ENCODE measurements at regions not wholly inside any gene's neighbourhood (a gene's known extent, or its start where the extent isn't known, plus 50 kb on each side); places are given as distances from the start of the nearest gene placed in this dataset.
"Not testable (repeated sequence)": the region's sequence is repeated elsewhere in the genome, so short reads cannot be mapped to it uniquely, and the experiment has no call there.

- no peak for DNase-seq (ENCODE audit: low read depth in 2 of 2, low spot score in 1 of 2)
These were observed 1120.1 kb upstream of the CITED2 start for GRCh38 chr6:140494321-140495108.

- DNase-seq (ENCODE audit: low read depth in 2 of 2, low spot score in 1 of 2) = not testable (repeated sequence)
These were observed 1119.0 kb upstream of the CITED2 start for GRCh38 chr6:140493470-140493869.

DNA sequence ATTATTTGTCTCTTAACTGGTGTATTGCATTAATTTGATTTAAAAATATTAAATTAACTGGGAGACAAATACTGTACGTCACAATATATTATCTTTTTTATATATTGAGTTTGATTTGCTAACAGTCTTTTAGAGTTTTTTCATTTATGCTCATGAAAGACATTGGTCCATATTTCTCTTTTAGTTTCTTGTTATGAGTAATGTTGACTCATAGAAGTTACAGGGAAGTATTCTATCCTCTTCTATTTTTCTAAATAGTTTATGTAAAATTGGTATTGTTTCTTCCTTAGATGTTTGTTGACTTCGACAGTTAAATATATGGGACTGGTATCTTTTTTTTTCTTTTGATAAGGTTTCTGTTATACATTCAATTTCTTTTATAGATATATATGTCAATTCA lies 1115.6 kb upstream of the CITED2 start:
- DNase-seq (ENCODE audit: low read depth in 2 of 2, low spot score in 1 of 2) = no peak

DNA sequence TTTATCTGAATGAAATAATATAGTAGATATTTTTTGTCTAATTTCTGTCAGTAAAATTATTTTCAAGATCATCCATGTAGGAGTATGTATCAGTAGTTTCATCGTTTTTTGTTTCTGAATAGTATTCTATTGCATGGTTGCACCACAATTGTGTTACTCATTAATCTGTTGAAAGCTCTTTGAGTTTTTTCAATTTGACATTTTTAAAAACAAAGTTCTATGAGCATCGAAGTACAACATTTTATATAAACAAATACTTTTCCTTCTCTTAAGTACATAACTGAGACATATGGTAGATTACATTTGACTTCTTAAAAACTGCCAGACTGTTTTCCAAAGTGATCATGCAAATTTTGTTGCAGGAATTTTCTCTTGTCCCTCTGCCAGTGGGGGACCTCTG lies 1113.1 kb upstream of the CITED2 start:
- no peak for DNase-seq (ENCODE audit: low read depth in 2 of 2, low spot score in 1 of 2)

DNA sequence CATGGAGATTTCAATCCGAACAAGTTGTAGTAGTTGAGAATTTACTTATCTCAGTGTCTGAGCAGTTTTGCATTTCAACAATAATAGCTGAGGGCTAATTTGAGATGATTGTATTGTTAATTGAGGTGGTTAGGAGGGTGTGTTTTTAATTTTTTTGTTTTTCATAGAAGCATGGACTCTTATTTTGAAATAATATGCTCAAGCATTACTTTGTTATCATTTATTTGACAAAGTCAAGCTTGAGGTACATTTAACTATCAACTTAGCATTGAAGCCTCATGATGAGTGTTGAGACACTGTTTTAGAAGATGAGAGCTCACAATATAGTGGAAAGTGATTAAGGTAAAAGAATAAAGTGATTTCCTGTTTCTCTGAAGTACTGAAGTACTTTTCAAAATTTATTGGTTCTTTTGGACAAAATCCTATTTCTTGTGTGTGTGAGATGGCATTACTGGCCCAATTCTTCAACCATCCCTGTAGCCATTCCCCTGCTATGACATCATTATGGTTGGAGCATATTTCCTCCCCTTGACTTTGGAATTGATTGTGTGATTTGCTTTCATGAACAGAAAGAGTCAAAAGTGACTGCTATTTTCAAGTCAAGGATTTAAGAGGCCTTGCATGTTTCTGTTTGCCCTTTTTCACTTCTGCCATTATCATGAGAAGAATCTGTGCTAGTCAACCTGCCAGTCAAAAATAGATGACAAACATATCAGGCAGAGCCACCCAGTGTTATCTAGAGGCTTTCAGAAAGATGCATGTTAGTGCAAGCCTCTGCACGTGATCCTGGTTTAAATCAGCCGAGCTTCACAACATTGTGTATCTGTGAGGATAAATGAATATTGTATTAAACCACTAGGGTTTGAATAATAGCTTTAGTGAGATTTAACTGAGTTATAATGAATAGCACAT lies 1112.3 kb upstream of the CITED2 start:
- no peak for DNase-seq (ENCODE audit: low read depth in 2 of 2, low spot score in 1 of 2)

DNA sequence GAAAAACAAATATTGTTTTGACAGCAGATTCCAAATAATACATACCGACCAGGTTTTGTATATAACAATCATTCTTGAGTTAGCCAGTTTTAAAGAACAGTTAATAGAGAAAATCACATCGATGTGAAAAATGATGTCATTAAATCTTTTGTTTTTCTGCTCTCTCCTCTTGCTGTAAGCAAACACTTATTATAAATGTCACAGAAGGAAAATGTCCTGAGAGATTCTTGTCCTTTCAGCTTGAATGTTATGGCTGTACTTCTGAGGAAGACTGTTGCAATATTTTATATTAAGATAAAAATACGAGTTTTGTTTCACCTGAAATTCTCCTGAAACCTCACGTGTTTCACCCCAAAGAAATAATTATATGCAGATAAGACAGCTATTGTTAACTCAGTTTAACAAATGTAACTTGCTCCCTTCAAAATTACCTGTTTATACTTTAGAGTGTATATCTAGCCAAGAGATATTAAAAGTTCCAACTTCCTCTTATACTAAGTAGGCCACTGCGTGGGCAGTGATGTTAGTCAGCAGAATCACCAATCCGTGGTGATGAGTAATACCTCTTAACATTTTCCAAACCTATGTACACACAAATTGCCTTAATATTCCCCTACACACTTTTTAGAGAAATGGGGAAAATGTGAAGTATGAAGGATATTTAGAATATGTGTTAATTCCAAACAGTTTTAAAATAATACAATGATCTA lies 1111.4 kb upstream of the CITED2 start:
- DNase-seq (ENCODE audit: low read depth in 2 of 2, low spot score in 1 of 2) = no peak

DNA sequence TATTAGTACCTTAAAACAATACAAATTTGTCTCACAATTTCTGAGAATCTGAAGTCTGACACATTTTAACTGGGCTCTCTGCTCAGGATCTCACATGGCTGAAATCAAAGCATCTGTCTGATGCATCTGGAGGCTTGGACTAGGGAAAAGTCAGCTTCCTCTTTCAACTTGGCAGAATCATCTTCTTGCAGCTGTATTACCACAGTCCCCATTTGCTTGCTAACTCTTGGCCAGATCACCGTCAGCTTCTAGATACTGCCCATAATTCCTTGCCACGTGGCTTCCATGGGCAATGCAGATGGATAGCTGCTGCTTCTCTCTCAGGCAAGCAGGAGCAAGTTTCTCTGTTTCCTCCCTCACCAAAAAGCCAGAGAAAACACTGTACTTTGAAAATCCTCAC lies 1106.4 kb upstream of the CITED2 start:
- DNase-seq (ENCODE audit: low read depth in 2 of 2, low spot score in 1 of 2) = no peak

GRCh38 chr6:140478631-140479030 lies 1104.2 kb upstream of the CITED2 start:
- DNase-seq (ENCODE audit: low read depth in 2 of 2, low spot score in 1 of 2) = no peak

DNA sequence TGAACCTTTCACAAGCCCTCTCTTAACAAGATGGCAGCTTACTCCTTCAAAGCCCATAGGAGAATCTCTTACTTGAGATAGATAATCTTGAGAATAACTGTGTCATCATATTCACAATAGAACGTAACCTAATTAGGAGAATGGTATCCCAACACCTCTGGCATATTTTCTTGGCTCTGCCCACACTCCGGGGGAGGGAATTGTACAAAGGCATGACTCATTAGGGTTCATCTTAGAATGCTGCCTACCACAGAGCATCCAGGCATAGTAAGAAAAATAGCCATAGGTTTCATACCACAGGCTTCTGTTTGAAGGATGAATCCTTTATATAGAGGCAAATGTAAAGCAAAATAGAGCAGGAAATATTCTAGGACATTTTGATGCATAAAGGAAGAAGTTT lies 1100.6 kb upstream of the CITED2 start:
- DNase-seq (ENCODE audit: low read depth in 2 of 2, low spot score in 1 of 2) = no peak

DNA sequence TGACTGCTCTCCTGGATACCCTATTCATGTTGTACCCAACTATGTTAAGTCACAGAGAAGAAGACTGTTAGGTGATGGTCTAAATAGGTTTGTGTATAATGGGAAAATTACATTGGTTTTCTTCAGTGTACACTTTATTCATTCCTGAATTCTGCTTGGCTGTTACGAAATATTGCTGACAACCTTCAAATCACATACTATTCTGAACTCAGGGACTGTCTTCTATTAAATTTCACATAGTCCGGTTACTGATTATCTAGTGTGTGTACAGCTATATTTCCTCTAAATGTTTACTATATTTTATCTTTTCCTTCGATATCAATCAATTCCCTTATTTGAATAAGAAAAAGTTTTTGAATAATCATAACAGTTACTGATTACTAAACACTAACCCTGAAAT lies 1090.3 kb upstream of the CITED2 start:
- no peak for DNase-seq (ENCODE audit: low read depth in 2 of 2, low spot score in 1 of 2)

DNA sequence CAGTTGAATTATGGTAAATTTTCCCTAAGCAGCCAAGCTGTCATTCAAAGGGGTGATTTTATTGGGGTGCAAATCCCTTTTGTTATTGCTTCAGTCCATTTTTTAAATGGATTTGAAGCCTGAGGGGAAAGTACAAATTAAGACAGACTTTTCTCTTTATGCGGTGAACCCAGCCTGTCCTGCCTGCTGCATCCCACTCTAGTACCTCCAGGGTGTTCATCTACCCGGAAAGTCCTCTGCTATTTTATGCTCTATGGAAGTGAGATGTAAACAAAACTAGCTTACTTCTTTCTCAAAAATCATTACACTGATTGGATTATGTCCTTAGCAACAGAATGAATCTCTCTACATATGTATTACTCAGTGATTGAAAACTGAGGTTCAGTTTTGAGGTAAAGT lies 1088.9 kb upstream of the CITED2 start:
- DNase-seq (ENCODE audit: low read depth in 2 of 2, low spot score in 1 of 2) = no peak

- DNase-seq (ENCODE audit: low read depth in 2 of 2, low spot score in 1 of 2) = no peak
These were observed 1088.2 kb upstream of the CITED2 start for GRCh38 chr6:140462453-140463311.

- DNase-seq (ENCODE audit: low read depth in 2 of 2, low spot score in 1 of 2) = no peak
These were observed 1087.6 kb upstream of the CITED2 start for GRCh38 chr6:140462076-140462452.

DNA sequence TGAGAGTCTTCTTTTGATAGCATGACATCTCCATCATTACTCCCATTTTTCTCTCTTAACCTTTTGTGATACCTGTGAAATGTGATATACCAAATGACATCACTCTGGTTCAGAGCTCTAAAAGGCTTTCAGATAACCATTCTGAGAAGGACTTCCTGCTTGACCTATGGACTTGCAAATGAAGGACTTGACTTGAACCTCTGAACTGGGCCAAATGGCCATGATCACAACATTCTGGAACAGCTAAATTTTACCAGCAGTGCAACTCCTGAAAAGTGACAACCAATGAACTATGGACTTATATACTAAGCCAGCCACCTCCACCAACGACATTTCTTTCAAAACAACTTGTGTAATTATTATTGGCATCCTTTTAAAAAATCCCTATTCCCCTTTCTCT lies 1085.8 kb upstream of the CITED2 start:
- DNase-seq (ENCODE audit: low read depth in 2 of 2, low spot score in 1 of 2) = no peak

DNA sequence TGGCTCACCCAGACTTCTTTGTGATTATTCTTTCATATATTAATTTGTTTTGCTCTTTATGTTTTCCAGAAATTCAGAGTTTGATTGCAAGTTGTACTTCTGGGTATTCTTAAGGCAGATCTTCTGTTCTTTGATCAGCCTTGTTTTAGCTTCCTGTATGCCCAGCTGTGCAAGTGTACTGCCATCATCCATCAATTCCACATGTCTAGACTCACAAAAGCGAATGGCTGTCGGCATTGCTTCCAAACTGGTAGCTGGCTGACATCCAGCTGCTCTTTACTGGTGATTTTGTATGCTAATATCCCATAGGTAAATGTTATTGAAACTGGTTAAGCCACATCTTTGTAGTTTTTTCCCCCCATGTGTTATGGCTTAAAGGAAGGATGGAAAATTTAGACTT lies 1084.8 kb upstream of the CITED2 start:
- DNase-seq (ENCODE audit: low read depth in 2 of 2, low spot score in 1 of 2) = no peak

DNA sequence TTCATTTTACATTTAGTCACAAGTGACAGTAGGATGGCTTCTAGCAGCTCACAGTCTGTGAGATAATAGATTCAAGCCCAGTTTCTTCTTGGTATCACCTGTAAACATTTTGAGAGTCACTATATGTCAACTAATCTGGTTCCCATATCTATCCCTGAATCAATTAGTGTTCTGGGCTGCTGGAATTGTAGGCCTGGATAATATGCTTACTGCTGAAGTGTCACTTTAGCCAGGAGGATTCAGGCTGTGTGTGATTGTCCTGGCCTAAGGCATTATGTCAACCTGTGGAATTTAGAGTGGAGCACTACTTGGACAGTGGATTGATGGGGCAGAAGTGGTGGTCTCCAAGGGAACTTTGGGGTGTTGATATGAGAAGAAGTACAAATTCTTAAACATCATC lies 1071.8 kb upstream of the CITED2 start:
- DNase-seq (ENCODE audit: low read depth in 2 of 2, low spot score in 1 of 2) = no peak

DNA sequence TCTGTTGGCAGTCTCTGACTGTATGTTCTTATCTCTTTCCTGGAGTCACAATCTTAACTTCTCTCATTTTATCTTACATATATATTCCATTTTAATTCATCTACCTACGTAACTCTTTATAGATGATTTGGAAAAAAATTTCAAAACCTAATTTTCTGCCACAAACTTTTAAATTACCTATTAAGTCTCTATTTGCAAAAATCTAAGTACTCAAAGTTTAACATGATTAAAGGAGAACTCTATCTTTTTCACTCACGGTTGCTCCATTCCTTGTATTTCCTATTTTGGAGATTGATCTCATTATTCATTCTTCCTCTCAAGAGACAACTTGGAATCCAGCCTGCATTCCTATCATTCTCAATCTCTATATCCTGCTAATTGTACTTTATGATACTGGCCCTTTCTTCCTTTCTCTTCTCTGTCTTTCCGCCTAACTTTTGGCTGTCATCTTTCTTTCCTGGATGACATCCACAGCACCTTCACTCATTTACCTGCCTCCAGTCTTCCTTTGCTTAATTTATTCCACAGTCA lies 1071.1 kb upstream of the CITED2 start:
- no peak for DNase-seq (ENCODE audit: low read depth in 2 of 2, low spot score in 1 of 2)

- DNase-seq (ENCODE audit: low read depth in 2 of 2, low spot score in 1 of 2) = not testable (repeated sequence)
These were observed 1068.7 kb upstream of the CITED2 start for GRCh38 chr6:140443112-140443511.

- DNase-seq (ENCODE audit: low read depth in 2 of 2, low spot score in 1 of 2) = no peak
These were observed 1066.8 kb upstream of the CITED2 start for GRCh38 chr6:140441256-140441655.

- DNase-seq (ENCODE audit: low read depth in 2 of 2, low spot score in 1 of 2) = no peak
These were observed 1065.9 kb upstream of the CITED2 start for GRCh38 chr6:140440223-140440835.

Data from stimulated activated CD8-positive, alpha-beta memory T cell treated with anti-CD3 and anti-CD28 coated beads, Interleukin-4, amount 100 ng/mL, for 4 hours (primary cell).